ENCODE measurements at regions not wholly inside any gene's neighbourhood (a gene's known extent, or its start where the extent isn't known, plus 50 kb on each side); places are given as distances from the start of the nearest gene placed in this dataset.

DNA sequence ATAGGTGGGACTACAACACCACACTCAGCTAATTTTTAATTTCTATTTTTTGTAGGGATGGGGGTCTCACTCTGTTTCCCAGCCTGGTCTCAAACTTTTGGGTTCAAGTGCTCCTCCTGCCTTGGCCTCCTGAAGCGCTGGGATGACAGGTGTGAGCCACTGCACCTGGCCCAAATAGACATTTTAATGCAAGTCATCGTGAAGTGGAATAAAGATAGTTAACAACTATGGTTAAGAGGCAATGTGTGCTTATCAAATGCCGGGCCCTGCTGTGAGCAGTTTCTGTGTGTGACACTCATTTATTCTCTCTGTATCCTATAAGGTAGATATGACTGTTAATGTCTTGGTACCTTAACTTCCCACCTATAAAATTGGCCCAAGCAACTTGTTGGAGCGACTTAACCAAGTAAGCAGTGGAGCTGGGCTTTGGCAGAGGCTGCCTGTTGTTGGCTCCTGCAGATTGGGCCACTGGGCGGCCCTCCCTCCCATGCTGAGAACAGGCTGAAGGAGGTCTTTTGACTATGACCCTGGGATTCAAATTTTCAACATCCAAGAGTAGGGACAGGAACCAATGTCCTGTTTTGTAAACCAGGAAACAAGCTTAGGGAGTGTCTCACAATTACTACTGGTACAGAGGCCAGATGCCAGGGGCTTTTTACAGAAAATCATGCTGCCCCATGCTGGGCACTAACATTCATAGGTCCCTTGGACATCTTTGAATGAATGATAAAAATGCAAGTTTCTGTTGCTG is 450.7 kb downstream of the TSHZ3 start:
- TF ChIP-seq, protein P1, sequence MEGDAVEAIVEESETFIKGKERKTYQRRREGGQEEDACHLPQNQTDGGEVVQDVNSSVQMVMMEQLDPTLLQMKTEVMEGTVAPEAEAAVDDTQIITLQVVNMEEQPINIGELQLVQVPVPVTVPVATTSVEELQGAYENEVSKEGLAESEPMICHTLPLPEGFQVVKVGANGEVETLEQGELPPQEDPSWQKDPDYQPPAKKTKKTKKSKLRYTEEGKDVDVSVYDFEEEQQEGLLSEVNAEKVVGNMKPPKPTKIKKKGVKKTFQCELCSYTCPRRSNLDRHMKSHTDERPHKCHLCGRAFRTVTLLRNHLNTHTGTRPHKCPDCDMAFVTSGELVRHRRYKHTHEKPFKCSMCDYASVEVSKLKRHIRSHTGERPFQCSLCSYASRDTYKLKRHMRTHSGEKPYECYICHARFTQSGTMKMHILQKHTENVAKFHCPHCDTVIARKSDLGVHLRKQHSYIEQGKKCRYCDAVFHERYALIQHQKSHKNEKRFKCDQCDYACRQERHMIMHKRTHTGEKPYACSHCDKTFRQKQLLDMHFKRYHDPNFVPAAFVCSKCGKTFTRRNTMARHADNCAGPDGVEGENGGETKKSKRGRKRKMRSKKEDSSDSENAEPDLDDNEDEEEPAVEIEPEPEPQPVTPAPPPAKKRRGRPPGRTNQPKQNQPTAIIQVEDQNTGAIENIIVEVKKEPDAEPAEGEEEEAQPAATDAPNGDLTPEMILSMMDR (IDR thresholded peaks at IDR 0.05; ENCODE audit: insufficient read depth, low read length, poor library complexity, severe bottlenecking): no peak
- no peaks in the 10 kb centered on the region for H3K36me3 ChIP-seq (ENCODE audit: control insufficient read depth, insufficient read depth, low read length)

DNA sequence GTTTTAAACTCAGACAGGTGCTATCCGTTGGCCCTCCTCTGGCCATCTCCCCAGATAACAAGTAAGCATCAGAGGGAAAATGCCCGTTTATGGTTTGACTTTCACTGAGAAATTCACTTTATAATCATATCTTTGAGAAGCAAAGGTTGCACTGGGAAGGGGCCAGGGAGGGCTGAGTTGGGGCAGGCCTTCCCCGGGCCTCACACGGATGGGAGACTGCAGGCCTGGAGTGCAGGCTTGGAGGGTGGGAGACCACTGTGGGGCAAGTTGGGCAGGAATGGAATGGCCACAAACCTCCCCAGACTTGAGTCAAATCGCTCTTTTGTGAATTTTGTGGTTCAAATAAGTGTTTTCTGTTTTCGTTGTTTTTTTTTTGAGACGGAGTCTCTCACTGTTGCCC is 451.7 kb downstream of the TSHZ3 start:
- Histone ChIP-seq H3K36me3 (ENCODE audit: control insufficient read depth, insufficient read depth, low read length) (no peaks in the 10 kb centered on the region), H3K4me3 (ENCODE audit: low read depth, low read length) (no peak overlapping the region), H3K27me3 (ENCODE audit: control insufficient read depth, insufficient read depth, low read length) (no peaks in the 10 kb centered on the region)
- no peak for DNase-seq (ENCODE audit: low read depth)
- TF ChIP-seq, protein P1 (IDR thresholded peaks at IDR 0.05; ENCODE audit: insufficient read depth, low read length, poor library complexity, severe bottlenecking): no peak

More for the DNA sequence above, 450.7 kb downstream of the TSHZ3 start:
- no peak for DNase-seq (ENCODE audit: low read depth)
- no peak overlapping the region for H3K4me3 ChIP-seq (ENCODE audit: low read depth, low read length)
- H3K27me3 ChIP-seq (ENCODE audit: control insufficient read depth, insufficient read depth, low read length): no peaks in the 10 kb centered on the region

DNA sequence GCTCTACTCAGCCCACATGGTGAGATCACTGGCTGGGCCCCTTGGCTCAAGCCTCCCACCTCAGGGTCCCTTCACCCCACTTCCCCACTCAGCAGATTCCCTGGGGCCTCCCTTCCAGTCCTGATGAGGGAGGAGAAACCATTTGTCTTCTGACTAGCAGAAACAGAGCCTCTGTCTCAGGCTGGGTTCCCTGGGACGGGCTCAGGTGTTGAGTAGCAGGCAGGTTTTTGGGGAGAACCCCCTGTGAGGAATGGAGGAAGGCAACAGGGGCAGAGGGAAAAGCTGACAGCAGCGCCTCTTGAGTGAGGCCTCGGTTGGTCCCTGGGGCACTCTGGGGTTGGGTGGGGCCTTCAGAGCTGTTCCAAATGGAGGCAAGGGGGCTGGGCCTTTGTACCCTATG is 452.2 kb downstream of the TSHZ3 start:
- Histone ChIP-seq H3K36me3 (ENCODE audit: control insufficient read depth, insufficient read depth, low read length) (no peaks in the 10 kb centered on the region), H3K27me3 (ENCODE audit: control insufficient read depth, insufficient read depth, low read length) (no peaks in the 10 kb centered on the region), H3K4me3 (ENCODE audit: low read depth, low read length) (no peak overlapping the region)
- TF ChIP-seq, protein P1 (IDR thresholded peaks at IDR 0.05; ENCODE audit: insufficient read depth, low read length, poor library complexity, severe bottlenecking): no peak
- DNase-seq (ENCODE audit: low read depth): no peak

DNA sequence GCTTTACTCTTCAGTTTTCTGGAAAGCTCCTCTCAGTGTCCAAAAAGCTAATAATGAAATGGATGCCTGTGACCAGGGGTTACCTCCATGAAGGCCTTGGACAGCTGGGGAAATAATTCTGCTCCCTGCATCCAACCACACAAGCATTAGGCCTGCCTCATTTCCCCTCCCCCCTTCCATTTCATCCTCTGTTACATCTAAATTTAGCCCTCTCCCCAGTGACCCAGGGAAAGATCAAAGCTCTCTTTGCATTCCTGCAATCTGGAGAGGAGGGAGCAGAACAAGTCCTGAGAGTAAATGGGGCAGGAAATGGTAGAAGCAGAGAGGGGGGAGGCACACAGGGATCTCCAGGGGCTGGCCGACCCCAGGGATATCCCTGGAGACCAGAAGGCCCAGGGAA is 452.7 kb downstream of the TSHZ3 start:
- TF ChIP-seq, protein P1 (IDR thresholded peaks at IDR 0.05; ENCODE audit: insufficient read depth, low read length, poor library complexity, severe bottlenecking): no peak
- Histone ChIP-seq H3K36me3 (ENCODE audit: control insufficient read depth, insufficient read depth, low read length) (no peaks in the 10 kb centered on the region), H3K4me3 (ENCODE audit: low read depth, low read length) (no peak overlapping the region), H3K27me3 (ENCODE audit: control insufficient read depth, insufficient read depth, low read length) (no peaks in the 10 kb centered on the region)
- no peak for DNase-seq (ENCODE audit: low read depth)

- Histone ChIP-seq H3K4me3 (ENCODE audit: low read depth, low read length) (no peak overlapping the region), H3K36me3 (ENCODE audit: control insufficient read depth, insufficient read depth, low read length) (no peaks in the 10 kb centered on the region), H3K27me3 (ENCODE audit: control insufficient read depth, insufficient read depth, low read length) (no peaks in the 10 kb centered on the region)
- no peak for DNase-seq (ENCODE audit: low read depth)
- TF ChIP-seq, protein P1 (IDR thresholded peaks at IDR 0.05; ENCODE audit: insufficient read depth, low read length, poor library complexity, severe bottlenecking): no peak
Measured at GRCh38 chr19:30895946-30896345, 453.3 kb downstream of the TSHZ3 start.

- TF ChIP-seq, protein P1 (IDR thresholded peaks at IDR 0.05; ENCODE audit: insufficient read depth, low read length, poor library complexity, severe bottlenecking): no peak
- DNase-seq (ENCODE audit: low read depth): no peak
- Histone ChIP-seq H3K4me3 (ENCODE audit: low read depth, low read length) (no peak overlapping the region), H3K27me3 (ENCODE audit: control insufficient read depth, insufficient read depth, low read length) (no peaks in the 10 kb centered on the region), H3K36me3 (ENCODE audit: control insufficient read depth, insufficient read depth, low read length) (no peaks in the 10 kb centered on the region)
Measured at GRCh38 chr19:30891051-30891450, 458.2 kb downstream of the TSHZ3 start.

All from kidney epithelial cell (primary cell).